ENCODE measurements at regions not wholly inside any gene's neighbourhood (a gene's known extent, or its start where the extent isn't known, plus 50 kb on each side); places are given as distances from the start of the nearest gene placed in this dataset.

DNA sequence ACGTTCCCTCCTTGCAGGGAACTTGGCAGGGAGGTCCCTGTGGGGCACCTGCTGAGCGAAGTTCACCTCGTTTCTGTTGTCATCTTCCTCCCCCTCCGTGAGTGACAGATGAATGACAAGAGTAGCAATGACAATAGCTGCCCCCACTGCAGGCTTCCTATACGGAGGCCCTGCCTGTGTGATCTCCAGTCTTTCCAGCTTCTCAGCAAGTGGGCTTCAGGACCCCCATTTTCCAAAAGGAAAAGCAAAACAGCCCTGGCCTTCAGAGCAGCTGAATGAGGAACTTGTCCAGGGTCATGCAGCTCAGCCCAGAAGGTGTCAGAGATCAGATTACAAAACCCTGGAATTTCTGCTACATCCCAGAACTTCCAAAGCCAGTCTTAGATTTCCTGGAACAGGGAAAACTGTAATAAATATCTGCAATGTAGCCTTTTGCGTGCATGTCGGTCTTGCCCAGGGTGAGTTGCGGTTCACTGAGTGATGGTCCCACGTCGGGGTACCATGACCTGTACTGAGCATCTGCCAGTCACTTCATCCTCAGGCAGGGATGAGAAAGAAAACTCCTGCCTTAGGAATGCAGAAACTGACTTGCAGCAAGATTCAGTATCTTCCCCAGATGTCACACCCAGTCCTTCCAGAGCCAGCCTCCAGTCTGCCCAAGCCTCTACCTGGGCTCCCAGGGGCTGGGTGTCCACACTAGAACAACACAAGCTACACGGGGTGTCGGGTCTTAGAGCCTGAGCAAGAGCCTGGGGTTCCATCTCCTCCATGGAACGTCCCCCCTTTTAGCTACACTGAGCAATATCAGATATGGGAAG, 1457.0 kb downstream of the BRD1 start:
- DNase-seq: no peak

DNA sequence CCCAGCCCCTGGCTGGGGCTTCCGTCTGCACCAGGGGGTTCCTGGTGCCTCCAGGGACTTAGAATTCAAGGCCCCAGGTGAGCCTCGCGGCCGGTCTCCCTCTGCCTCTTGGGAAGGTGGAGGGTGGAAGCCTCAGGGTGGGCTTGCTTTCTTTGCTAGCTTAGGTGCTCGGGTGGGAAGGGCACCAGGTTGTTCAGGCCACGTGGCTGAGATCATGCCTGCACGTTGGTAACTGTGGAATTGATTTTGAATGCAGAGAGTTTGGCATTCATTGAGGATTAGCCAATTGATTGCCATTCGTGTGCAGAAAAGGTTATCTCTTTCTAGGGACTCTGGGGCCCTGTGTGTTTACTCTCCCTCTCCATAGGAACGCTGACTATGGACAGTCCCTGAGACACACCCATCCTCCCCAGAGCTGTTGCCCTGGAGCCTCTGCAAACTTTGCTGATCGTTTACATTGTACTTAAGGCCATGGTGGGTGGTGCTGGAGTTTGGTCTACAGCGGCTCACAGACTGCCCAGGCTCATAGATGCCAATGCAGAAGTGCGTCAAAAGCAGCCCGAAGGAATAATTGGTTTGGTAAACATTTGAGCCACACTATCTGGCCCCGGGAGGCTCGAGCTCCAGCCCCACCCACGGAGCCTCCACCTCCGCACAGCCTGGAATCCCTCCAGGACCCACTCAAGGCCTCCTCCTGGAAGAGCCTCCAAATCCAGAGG, 1457.7 kb downstream of the BRD1 start:
- DNase-seq: no peak

DNA sequence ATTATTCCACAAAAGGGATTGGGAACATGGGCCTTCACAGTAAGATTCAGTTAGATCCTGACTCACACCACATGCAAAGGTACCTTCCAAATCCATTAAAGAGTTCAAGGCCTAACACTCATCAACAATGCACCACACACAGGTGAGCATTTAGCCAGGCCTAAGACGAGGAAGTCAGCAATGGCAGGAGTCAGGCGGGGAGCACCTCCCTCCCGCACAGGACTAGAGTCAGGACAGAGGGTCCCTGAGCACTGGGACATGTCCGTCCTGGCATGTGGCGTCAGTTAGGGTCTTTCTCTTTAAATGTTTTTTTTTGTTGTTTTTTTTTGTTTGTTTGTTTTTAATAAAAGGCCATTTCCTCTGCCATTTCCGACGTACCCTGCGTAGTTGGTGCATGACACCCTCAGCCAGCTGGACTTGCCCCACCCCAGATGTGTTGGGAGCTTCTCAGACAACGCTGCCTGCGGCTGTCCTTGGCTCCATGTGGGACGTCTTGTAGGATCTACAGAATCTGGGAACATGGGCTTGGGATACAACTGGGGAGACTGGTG, 1458.6 kb downstream of the BRD1 start:
- no peak for DNase-seq

DNA sequence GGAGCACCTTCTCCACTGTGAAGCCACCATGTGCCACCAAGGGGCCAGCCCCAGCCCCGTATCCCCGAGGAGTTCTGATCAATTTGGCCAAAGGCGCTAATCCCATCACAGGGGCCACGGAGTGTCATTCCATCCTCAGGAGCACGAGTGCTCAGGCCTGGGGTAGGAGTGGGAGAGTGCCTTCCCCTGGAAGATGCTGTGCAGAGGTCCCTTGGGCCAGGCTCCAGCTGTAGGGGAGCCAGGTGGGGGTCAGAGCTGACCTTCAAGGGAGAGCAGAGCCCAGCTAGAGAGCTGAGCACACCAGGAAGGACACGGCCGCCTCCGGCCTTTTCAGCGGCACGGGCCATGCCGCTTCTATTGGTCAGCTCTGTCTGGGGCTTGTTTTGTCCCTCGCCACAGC, 1459.9 kb downstream of the BRD1 start:
- DNase-seq: no peak

DNA sequence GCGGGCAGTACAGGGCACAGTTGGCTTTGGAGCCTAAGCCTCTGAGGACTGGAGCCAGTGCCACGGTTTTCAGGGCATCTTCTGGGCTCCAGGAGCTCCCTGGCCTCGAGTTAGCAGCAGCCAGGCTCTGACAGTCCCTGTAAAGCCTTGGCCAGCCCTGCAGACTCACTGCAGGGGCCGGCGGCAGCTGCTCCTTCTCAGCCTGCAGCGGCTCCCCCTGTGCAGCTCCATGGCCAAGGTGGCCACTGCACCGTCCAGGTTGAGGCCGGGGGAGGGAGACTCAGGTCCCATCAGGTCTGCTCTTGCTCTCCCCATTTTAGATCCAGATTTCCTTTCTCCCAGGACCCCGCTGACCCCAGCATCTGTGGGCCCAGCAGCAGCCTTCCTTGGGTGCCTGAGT, 1461.1 kb downstream of the BRD1 start:
- no peak for DNase-seq

DNA sequence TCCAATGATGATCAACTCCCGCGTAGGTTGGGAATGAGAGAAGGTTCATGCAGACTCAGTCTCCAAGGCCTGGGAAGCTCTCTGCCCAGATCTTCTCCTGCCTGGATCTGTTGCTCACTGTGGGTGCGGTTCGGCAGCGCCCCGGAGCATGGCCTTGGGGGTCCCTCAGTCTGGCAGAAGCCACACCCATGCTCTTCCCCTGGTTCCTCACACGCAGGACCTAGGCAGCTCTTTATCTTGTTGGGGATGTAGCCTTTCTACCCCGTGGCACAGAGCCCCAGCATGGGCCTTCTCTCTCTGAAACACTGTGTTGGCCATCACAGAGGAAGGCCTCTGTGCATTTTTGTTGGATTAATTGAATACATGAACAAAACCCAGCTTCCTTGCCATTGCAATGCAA, 1461.6 kb downstream of the BRD1 start:
- DNase-seq: no peak

DNA sequence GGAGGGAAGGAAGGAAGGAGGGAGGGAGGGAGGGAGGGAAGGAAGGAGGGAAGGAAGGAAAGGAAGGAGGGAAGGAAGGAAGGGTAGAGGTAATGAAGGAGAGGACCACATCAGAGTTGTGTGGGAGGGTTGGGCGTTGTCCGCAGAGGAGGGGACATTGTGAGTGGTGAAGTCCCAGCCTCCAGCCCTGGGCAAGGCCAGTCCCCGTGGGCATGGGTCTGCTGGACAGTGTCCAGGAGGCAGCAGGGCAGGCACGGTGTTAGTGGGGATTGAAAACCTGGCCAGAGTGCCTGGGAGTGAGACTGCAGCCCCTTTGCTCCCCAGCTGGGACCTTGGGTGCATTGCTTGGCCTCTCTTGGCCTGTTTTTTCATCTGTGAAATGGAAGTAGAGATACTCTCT, 1462.3 kb downstream of the BRD1 start:
- no peak for DNase-seq

DNA sequence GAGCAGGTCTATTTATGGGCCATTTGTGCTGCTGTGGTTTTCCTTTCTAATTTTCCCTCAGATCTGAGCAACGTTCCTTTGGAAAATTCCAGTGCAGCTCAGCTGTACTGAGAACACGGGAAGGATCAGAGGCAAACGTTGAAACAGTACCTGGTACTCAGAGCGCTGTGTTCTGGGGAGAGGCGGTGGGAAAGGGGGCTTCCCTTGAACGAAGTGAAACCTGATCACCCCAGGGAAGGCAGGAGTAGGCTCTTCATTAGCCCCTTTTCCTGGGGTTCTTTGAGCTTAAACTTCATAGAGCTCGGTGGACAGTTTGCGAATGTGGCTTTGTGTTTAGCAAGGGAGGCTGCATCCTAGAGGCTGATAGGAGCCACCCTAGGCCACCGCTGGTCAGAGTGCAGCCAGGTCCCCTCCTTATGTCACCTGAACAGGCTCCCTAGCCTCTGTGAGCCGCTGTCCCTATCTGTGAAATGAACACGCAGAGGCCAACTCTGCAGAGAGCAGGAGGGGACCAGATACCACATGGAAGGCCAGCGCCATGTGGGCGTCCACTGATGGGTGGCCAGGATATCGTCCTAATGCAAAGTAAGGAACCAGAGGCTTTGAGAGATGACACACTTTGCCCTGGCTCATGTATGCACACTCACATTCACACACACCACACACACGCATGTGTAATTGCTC, 1464.8 kb downstream of the BRD1 start:
- no peak for DNase-seq

DNA sequence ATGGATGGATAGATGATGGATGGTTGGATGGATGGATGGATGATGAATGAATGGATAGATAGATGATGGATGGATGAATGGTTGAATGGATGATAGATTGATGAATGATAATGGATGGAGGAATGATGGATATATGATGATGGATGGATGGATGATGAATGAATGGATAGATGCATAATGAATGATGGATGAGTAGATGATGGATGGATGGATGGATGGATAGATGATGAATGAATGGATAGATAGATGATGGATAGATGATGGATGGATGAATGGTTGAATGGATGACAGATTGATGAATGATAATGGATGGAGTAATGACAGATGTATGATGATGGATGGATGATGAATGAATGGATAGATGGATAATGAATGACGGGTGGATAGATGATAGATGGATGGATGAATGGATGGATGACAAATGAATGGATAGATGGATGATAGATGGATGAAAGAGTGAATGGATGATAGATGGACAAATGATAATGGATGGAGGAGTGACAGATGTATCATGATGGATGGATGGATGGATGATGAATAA, 1466.5 kb downstream of the BRD1 start:
- no peak for DNase-seq

DNA sequence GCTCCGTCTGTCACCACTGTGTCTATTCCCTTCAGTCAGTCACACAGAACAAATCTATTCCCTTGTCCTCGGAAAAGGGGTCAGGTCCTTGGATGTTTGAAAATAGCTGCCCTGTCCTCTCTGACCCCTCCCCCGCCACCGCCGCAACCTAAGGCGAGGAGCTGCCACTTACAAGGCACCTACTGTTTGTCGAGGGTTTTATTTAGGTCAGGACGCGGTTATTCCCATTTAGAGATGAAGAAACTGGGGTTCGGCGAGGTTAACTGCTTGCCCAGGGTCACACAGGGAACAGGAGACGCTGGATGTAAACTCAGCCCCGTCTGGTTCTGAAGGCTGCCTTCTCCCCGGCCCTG, 1468.1 kb downstream of the BRD1 start:
- no peak for DNase-seq

DNA sequence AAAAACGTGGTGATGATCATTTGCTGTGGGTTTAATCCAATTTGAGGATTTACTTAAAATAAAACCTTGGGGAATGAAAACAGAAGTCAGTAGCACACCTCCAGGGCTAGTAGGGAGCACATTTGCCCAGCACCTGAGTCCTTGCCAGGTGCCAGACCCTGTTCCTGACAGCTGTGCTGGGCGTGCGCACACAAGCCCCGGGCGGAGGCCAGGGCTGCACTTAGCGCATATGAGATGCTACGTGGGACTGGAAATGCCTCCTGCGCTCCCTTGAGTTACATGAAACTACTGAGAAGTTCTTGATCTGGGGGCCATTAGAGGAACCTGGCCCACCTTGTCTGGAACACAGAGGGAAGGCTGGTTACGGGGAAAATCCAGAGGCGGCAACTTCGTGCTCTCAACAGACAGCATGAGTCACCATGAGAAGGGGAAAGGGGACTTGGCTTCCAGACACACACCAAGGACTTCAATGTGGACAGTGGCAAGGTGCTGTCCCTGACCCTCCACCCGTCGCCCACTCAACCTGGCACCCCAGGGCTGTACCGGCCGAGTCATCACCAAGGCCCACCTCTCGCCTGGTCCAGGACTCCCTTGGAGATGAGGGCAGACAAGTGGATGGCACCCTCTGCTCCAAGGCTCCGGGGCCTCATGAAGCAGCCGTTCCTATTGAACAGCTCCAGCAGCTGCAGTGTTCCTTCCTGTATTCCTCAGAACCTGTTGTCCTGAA, 1468.6 kb downstream of the BRD1 start:
- DNase-seq: no peak

DNA sequence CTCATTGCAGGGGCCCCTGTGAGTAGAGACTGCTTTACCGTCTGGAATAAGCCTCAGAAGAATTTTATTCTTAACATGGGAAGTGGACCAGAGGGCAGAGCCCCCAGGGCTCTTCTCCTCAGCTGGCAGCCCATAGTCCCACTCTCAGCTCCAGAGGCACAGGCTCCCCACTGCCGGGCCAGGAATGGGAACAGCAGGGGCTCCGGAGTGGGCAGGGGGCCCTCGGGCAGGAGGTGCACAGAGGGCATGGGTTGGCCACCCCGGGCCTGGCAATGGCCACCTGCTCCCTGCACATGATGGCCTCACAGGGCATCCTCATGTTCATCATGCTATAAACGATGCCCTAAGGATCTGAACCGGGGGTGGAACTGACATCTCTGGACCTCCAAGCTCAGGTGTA, 1469.7 kb downstream of the BRD1 start:
- DNase-seq: no peak

DNA sequence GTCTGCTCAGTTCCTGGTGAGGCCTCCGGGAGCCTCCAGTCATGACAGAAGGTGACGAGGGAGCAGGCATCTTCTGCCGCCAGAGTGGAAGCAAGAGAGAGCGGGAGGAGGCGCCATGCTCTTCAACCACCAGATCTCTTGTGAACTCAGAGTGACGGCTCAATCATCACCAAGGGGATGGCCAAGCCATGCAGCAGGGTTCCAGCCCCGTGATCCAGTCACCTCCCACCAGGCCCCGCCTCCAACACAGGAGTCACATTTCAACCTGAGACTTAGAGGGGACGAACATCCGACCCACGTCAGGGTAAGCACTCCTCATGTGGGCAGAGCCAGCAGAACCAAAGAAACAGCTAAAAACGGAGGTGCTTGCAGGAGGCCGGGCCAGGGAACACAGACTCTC, 1470.5 kb downstream of the BRD1 start:
- no peak for DNase-seq

DNA sequence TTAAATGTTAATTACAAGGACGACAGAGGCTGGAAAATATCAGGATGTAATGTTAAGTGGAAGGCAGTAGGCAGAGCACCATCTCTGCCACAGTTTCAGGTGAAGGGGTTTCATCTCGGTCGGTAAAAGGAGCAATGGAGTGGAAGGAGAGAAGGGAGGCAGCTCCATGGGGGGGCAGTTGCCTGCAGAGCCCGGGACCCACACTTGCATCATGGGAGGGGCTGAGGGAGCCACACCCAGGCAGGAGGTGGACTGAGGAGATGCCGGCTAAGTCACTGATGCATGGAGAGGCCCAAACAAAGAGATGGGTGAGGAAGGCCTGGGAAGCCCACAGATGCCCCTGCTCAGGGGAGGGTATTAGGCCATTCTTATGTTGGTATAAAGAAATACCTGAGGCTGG, 1470.9 kb downstream of the BRD1 start:
- DNase-seq: no peak

DNA sequence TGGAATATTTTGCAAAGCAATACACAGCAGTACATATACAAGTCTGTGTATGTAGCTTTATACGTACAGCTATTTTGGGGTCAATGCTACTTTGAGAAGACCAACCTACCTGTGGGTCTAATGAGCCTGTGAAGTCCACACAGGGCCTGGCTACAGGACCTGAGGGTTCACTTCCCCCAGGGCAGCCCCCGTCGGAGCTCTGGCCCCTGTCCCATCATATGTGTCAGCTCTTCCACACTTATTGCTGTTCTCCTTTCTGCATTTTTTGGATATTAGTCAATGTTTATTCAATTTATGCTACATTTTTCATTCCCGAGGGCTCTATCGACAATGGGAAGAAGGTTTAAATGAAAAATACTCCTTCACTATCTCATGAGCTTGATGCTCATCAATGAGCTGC, 1473.6 kb downstream of the BRD1 start:
- DNase-seq: no peak

DNA sequence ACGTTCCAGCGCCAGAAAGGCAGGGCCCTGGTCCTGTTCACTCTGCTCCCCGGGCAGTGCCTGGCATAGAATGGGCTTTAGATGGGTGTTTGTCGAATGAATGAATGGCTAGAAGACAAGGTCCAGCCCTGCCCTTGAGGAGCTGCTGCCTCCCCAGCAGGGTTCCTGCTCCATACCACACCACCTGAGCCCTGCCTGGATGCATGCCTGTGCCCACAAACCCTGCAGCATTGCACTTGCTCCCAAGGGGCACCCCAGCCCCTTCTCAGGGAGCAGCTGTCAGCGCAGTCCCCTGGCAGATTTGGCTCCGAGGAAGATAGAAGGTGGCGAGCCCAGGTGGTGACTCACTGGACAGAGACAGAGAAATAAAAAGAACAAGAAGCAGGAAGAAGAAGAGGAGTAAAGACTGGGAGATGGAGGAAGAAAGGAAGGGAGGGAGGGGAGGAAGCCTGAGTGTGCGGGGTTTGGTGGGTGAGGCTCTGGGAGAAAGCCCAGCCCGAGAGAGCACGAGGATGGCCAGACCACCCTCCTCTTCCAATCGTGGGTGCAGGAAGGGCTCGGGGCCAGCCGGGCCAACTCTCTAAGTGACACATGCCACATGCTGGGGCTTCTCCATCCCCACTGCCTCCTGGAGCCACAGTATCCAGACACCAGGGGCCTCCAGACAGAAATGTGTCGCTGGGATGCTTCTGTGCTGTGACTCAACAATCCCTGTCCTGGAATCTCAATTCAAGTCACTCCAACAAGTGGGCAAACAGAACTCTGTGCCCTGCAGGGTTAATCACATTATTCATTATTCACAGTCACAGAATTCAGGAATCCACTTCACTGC, 1474.3 kb downstream of the BRD1 start:
- no peak for DNase-seq

DNA sequence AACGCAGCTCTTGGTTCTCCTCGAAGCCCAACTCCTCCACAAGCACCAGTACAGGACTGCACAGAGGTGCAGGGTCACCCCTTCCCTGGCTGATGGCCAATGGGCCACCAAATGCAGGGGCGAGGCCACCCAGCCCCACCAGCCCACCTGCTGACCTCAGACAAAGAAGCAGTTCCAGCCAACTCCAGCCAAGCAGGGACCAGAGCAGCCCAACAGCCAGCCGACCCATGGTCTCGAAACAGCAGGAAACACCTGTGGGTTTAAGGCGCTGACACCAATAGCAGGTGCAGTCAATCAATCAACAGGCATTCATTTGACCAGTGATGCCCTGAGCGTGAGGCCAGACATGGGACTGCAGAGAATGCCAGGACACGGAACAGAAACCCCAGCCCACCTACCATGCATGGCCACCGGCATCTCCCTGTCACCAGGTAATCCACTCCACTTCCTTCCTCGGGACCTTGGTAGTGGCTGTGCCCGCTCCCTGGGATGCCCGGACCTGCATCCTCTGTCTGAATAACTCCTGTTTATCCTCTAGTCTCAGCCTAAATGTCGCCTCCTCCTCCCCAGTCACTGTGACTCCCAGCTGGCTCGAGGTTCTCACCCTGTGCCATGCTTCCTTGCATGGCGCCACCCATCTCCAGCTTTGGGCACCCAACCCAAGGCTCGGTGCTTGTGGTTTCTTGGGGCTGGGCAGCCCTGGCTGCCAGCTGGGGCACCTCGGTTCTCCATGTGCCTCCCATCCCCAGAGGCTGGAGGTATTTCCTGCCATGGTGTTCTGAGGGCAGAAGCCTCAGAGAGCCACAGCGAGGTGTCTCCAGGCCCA, 1475.4 kb downstream of the BRD1 start:
- DNase-seq: no peak

DNA sequence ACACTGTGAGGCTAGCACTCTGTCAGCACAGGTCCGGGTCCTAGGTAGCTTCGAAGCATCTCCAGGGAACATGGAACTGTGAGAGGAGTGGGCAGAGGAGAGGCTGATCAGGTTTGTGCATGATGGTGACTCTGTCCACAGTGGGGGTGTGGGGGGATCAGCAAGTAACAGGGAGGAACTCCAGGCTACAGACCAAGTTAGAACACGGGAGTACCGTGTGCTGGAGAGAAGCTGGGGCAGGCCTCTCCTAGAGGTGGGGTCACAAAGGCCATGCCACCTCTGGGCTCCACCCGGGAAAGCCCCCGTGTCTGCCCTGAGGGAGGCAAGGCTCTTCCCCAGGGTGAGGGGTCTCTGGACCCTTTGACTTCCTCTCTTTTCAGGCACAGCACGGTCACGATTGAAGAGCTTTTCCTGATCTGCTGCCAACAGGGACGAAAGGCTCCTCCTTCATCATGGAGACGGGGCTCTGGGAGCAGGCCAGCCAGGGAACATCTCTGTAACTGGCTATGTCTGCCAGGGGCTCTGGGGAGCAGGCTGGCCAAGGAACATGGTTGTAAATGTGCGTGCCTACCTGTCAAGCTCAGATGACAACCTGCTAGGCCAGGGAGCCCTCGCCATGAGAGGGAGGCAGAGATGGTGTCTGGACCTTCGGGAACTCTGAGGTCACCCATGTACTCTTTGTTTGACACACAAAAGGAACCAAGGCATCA, 1476.1 kb downstream of the BRD1 start:
- DNase-seq: no peak

DNA sequence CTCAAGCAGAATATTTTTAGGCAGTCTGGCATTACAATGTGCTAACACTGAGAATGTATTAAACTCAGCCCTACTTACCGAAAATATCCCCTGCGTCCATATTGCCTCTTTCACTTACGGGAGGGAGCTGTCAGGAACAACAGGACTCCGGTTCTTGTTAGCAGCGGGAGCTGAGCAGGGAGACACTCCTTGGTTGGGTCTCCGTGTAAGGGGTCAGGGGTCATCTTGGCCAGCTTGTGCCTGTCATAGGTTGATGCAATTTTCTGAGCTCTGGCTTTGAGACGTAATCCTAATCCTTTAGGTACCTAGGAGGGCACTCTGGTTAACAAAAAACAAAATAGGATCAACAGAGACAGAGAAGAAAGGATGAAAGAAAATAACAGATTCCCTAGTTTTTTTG, 1477.2 kb downstream of the BRD1 start:
- no peak for DNase-seq

DNA sequence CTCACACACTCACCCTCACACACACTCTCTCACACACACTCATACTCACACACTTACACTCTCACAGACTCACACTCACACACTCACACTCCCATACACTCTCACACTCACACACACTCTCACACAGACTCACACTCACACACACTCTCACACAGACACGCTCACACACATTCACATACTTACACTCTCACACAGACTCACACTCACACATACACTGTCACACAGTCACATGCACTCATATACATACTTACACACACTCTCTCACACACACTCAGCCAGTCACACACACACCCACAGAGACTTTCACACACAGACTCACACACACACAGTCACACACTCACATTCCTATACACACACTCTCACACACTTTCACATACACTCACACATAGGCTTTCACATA, 1478.8 kb downstream of the BRD1 start:
- DNase-seq: no peak

All from SW 1271 (cell line).